ENCODE measurements at regions not wholly inside any gene's neighbourhood (a gene's known extent, or its start where the extent isn't known, plus 50 kb on each side); places are given as distances from the start of the nearest gene placed in this dataset.

- no peaks in the 10 kb centered on the region for H3K4me1 ChIP-seq (ENCODE audit: control insufficient read depth, insufficient read depth, low read length)
- DNase-seq (ENCODE audit: low read depth, low spot score): no peak
These were observed 106.2 kb downstream of the IZUMO3 start for GRCh38 chr9:24439456-24439855.

GRCh38 chr9:24438876-24439275 lies 106.8 kb downstream of the IZUMO3 start:
- no peaks in the 10 kb centered on the region for H3K27me3 ChIP-seq (ENCODE audit: control insufficient read depth, insufficient read depth, low read length)
- DNase-seq (ENCODE audit: low read depth, low spot score): no peak
- H3K9me3 ChIP-seq (ENCODE audit: control insufficient read depth, insufficient read depth, low read length): no peaks in the 10 kb centered on the region
- WGBS (ENCODE audit: insufficient coverage, insufficient read length): 100% methylated on average over 1 of the region's 3 CpGs
- H3K4me1 ChIP-seq (ENCODE audit: control insufficient read depth, insufficient read depth, low read length): no peaks in the 10 kb centered on the region
- H3K4me3 ChIP-seq (ENCODE audit: low read length): no peak overlapping the region
- no peaks in the 10 kb centered on the region for H3K36me3 ChIP-seq (ENCODE audit: control insufficient read depth, insufficient read depth, low read length)
- H3K27ac ChIP-seq (ENCODE audit: low read length): no peak overlapping the region

More at GRCh38 chr9:24439456-24439855, 106.2 kb downstream of the IZUMO3 start:
- no peaks in the 10 kb centered on the region for H3K36me3 ChIP-seq (ENCODE audit: control insufficient read depth, insufficient read depth, low read length)
- no peak overlapping the region for H3K27ac ChIP-seq (ENCODE audit: low read length)
- no peak overlapping the region for H3K4me3 ChIP-seq (ENCODE audit: low read length)
- H3K27me3 ChIP-seq (ENCODE audit: control insufficient read depth, insufficient read depth, low read length): no peaks in the 10 kb centered on the region
- H3K9me3 ChIP-seq (ENCODE audit: control insufficient read depth, insufficient read depth, low read length): no peaks in the 10 kb centered on the region

GRCh38 chr9:24436761-24437160 lies 108.9 kb downstream of the IZUMO3 start:
- Histone ChIP-seq H3K27ac (ENCODE audit: low read length) (no peak overlapping the region), H3K36me3 (ENCODE audit: control insufficient read depth, insufficient read depth, low read length) (no peaks in the 10 kb centered on the region), H3K27me3 (ENCODE audit: control insufficient read depth, insufficient read depth, low read length) (no peaks in the 10 kb centered on the region), H3K4me1 (ENCODE audit: control insufficient read depth, insufficient read depth, low read length) (no peaks in the 10 kb centered on the region), H3K9me3 (ENCODE audit: control insufficient read depth, insufficient read depth, low read length) (no peaks in the 10 kb centered on the region), H3K4me3 (ENCODE audit: low read length) (no peak overlapping the region)
- peak; percentile 27 for DNase-seq (ENCODE audit: low read depth, low spot score)
- WGBS (ENCODE audit: insufficient coverage, insufficient read length): no CpG with 5 or more reads among the region's 1 CpG

GRCh38 chr9:24434183-24434582 lies 111.5 kb downstream of the IZUMO3 start:
- Histone ChIP-seq H3K27me3 (ENCODE audit: control insufficient read depth, insufficient read depth, low read length) (no peaks in the 10 kb centered on the region), H3K9me3 (ENCODE audit: control insufficient read depth, insufficient read depth, low read length) (no peaks in the 10 kb centered on the region), H3K27ac (ENCODE audit: low read length) (no peak overlapping the region), H3K4me3 (ENCODE audit: low read length) (no peak overlapping the region), H3K4me1 (ENCODE audit: control insufficient read depth, insufficient read depth, low read length) (no peaks in the 10 kb centered on the region), H3K36me3 (ENCODE audit: control insufficient read depth, insufficient read depth, low read length) (no peaks in the 10 kb centered on the region)
- WGBS (ENCODE audit: insufficient coverage, insufficient read length): no CpG with 5 or more reads among the region's 1 CpG
- no peak for DNase-seq (ENCODE audit: low read depth, low spot score)

GRCh38 chr9:24416136-24416535 lies 129.6 kb downstream of the IZUMO3 start:
- no peaks in the 10 kb centered on the region for H3K9me3 ChIP-seq (ENCODE audit: control insufficient read depth, insufficient read depth, low read length)
- no peak for DNase-seq (ENCODE audit: low read depth, low spot score)
- no peak overlapping the region for H3K4me3 ChIP-seq (ENCODE audit: low read length)
- WGBS (ENCODE audit: insufficient coverage, insufficient read length): no CpG with 5 or more reads among the region's 1 CpG
- H3K4me1 ChIP-seq (ENCODE audit: control insufficient read depth, insufficient read depth, low read length): no peaks in the 10 kb centered on the region
- no peaks in the 10 kb centered on the region for H3K27me3 ChIP-seq (ENCODE audit: control insufficient read depth, insufficient read depth, low read length)
- H3K27ac ChIP-seq (ENCODE audit: low read length): no peak overlapping the region
- no peaks in the 10 kb centered on the region for H3K36me3 ChIP-seq (ENCODE audit: control insufficient read depth, insufficient read depth, low read length)

GRCh38 chr9:24413651-24414050 lies 132.0 kb downstream of the IZUMO3 start:
- Histone ChIP-seq H3K9me3 (ENCODE audit: control insufficient read depth, insufficient read depth, low read length) (no peaks in the 10 kb centered on the region), H3K27ac (ENCODE audit: low read length) (no peak overlapping the region), H3K36me3 (ENCODE audit: control insufficient read depth, insufficient read depth, low read length) (no peaks in the 10 kb centered on the region), H3K27me3 (ENCODE audit: control insufficient read depth, insufficient read depth, low read length) (no peaks in the 10 kb centered on the region), H3K4me1 (ENCODE audit: control insufficient read depth, insufficient read depth, low read length) (no peaks in the 10 kb centered on the region), H3K4me3 (ENCODE audit: low read length) (no peak overlapping the region)
- no peak for DNase-seq (ENCODE audit: low read depth, low spot score)
- no CpG with 5 or more reads among the region's 2 CpGs for WGBS (ENCODE audit: insufficient coverage, insufficient read length)

GRCh38 chr9:24398466-24398865 lies 147.2 kb downstream of the IZUMO3 start:
- H3K4me1 ChIP-seq (ENCODE audit: control insufficient read depth, insufficient read depth, low read length): no peaks in the 10 kb centered on the region
- DNase-seq (ENCODE audit: low read depth, low spot score): no peak
- no CpG with 5 or more reads among the region's 4 CpGs for WGBS (ENCODE audit: insufficient coverage, insufficient read length)

GRCh38 chr9:24391095-24391494 lies 154.6 kb downstream of the IZUMO3 start:
- H3K4me1 ChIP-seq (ENCODE audit: control insufficient read depth, insufficient read depth, low read length): no peaks in the 10 kb centered on the region
- no peak overlapping the region for H3K4me3 ChIP-seq (ENCODE audit: low read length)
- H3K36me3 ChIP-seq (ENCODE audit: control insufficient read depth, insufficient read depth, low read length): no peaks in the 10 kb centered on the region
- H3K9me3 ChIP-seq (ENCODE audit: control insufficient read depth, insufficient read depth, low read length): no peaks in the 10 kb centered on the region
- no peaks in the 10 kb centered on the region for H3K27me3 ChIP-seq (ENCODE audit: control insufficient read depth, insufficient read depth, low read length)
- no peak for DNase-seq (ENCODE audit: low read depth, low spot score)
- no CpG with 5 or more reads among the region's 4 CpGs for WGBS (ENCODE audit: insufficient coverage, insufficient read length)
- no peak overlapping the region for H3K27ac ChIP-seq (ENCODE audit: low read length)

More at GRCh38 chr9:24398466-24398865, 147.2 kb downstream of the IZUMO3 start:
- Histone ChIP-seq H3K9me3 (ENCODE audit: control insufficient read depth, insufficient read depth, low read length) (no peaks in the 10 kb centered on the region), H3K36me3 (ENCODE audit: control insufficient read depth, insufficient read depth, low read length) (no peaks in the 10 kb centered on the region), H3K4me3 (ENCODE audit: low read length) (no peak overlapping the region), H3K27ac (ENCODE audit: low read length) (no peak overlapping the region), H3K27me3 (ENCODE audit: control insufficient read depth, insufficient read depth, low read length) (no peaks in the 10 kb centered on the region)

- Histone ChIP-seq H3K9me3 (ENCODE audit: control insufficient read depth, insufficient read depth, low read length) (no peaks in the 10 kb centered on the region), H3K36me3 (ENCODE audit: control insufficient read depth, insufficient read depth, low read length) (no peaks in the 10 kb centered on the region), H3K27me3 (ENCODE audit: control insufficient read depth, insufficient read depth, low read length) (no peaks in the 10 kb centered on the region), H3K4me1 (ENCODE audit: control insufficient read depth, insufficient read depth, low read length) (no peaks in the 10 kb centered on the region; the same call in 1 of the 2 replicates), H3K4me3 (ENCODE audit: low read length) (no peak overlapping the region), H3K27ac (ENCODE audit: low read length) (no peak overlapping the region)
- WGBS (ENCODE audit: insufficient coverage, insufficient read length): no CpG with 5 or more reads among the region's 2 CpGs
- no peak for DNase-seq (ENCODE audit: low read depth, low spot score)
These were observed 160.6 kb downstream of the IZUMO3 start for GRCh38 chr9:24385077-24385476.

GRCh38 chr9:24382566-24382965 lies 163.1 kb downstream of the IZUMO3 start:
- Histone ChIP-seq H3K27ac (ENCODE audit: low read length) (no peak overlapping the region), H3K4me3 (ENCODE audit: low read length) (no peak overlapping the region), H3K9me3 (ENCODE audit: control insufficient read depth, insufficient read depth, low read length) (no peaks in the 10 kb centered on the region), H3K4me1 (ENCODE audit: control insufficient read depth, insufficient read depth, low read length) (no peaks in the 10 kb centered on the region; the same call in 1 of the 2 replicates), H3K27me3 (ENCODE audit: control insufficient read depth, insufficient read depth, low read length) (no peaks in the 10 kb centered on the region), H3K36me3 (ENCODE audit: control insufficient read depth, insufficient read depth, low read length) (no peaks in the 10 kb centered on the region)
- DNase-seq (ENCODE audit: low read depth, low spot score): no peak
- no CpG with 5 or more reads among the region's 3 CpGs for WGBS (ENCODE audit: insufficient coverage, insufficient read length)

- WGBS (ENCODE audit: insufficient coverage, insufficient read length): no CpG with 5 or more reads among the region's 1 CpG
- H3K27me3 ChIP-seq (ENCODE audit: control insufficient read depth, insufficient read depth, low read length): no peaks in the 10 kb centered on the region
- H3K4me3 ChIP-seq (ENCODE audit: low read length): no peak overlapping the region
- no peak for DNase-seq (ENCODE audit: low read depth, low spot score)
- H3K4me1 ChIP-seq (ENCODE audit: control insufficient read depth, insufficient read depth, low read length): no peaks in the 10 kb centered on the region; the same call in 1 of the 2 replicates
- no peak overlapping the region for H3K27ac ChIP-seq (ENCODE audit: low read length)
- peaks cover 2% of the 10 kb centered on the region; the same call in 1 of the 2 replicates for H3K9me3 ChIP-seq (ENCODE audit: control insufficient read depth, insufficient read depth, low read length)
- peaks cover 3% of the 10 kb centered on the region; the same call in 1 of the 2 replicates for H3K36me3 ChIP-seq (ENCODE audit: control insufficient read depth, insufficient read depth, low read length)
These were observed 164.5 kb downstream of the IZUMO3 start for GRCh38 chr9:24381205-24381604.

Data from iPS DF 6.9 (cell line).